Bronchial epithelial cell (primary cell): ENCODE measurements at regions not wholly inside any gene's neighbourhood (a gene's known extent, or its start where the extent isn't known, plus 50 kb on each side); places are given as distances from the start of the nearest gene placed in this dataset.

Experiments used
- DNase-seq: peaks from one replicate; pipeline ENCODE4 v3.0.0-alpha.2; 2010; ENCODE audit warnings: low read depth
- FAIRE-seq: peaks from 2 replicates; lab custom pipeline; 2011; peaks lifted over from hg19 to GRCh38; lab: Jason Lieb, UNC
- H3K27me3 ChIP-seq: 2 replicates; pipeline ENCODE4 v1.5.1; 2011; ENCODE audit warnings: low read length; ENCODE audit not compliant: control insufficient read depth, insufficient read depth
- H3K36me3 ChIP-seq: 2 replicates; pipeline ENCODE4 v1.5.1; 2011; ENCODE audit warnings: low read length; ENCODE audit not compliant: control insufficient read depth, insufficient read depth
- H3K4me3 ChIP-seq: 2 replicates; pipeline ENCODE4 v1.5.1; 2011; ENCODE audit warnings: mild to moderate bottlenecking, low read depth, low read length, control low read depth
- TF ChIP-seq, protein P1 (sequence below): IDR thresholded peaks from 2 replicates; pipeline ENCODE4 v1.5.1; 2011; ENCODE audit warnings: mild to moderate bottlenecking, moderate library complexity, low read length, control low read depth, inconsistent platforms; ENCODE audit not compliant: insufficient read depth, severe bottlenecking

DNA sequence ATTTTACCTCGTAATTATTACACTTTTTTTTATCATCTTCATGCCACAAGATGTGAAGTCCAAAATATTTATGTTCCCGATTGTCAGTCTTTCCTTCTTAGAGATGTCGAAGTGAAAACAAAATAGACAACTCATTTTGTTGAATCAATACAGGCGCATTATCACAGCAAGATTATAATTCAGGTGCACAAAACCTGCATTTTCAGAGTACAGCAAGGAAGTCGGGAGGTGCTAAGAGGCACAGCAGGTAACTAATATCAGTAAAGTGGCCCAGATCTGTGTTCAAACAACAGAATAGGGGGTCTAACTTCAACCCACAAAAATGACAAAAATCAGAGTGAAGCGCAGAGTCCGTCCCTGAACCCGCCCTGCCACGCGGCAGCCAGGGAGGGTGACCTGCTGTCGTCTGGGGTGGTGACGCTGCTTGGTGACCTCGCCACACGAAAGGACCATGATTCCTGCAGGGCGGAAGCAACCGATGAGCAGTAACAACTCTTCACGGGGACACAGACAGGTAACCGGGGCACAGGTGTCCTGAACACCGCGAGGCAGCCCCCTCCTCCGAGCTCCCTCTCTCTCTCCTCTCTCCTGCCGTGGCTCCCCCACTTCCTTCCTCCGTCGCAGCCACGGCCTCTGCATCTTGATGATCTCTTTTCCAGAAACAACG, 50.9 kb upstream of the SPACA7 start:
- DNase-seq (no peak), FAIRE-seq (no peak)
- TF ChIP-seq, protein P1, sequence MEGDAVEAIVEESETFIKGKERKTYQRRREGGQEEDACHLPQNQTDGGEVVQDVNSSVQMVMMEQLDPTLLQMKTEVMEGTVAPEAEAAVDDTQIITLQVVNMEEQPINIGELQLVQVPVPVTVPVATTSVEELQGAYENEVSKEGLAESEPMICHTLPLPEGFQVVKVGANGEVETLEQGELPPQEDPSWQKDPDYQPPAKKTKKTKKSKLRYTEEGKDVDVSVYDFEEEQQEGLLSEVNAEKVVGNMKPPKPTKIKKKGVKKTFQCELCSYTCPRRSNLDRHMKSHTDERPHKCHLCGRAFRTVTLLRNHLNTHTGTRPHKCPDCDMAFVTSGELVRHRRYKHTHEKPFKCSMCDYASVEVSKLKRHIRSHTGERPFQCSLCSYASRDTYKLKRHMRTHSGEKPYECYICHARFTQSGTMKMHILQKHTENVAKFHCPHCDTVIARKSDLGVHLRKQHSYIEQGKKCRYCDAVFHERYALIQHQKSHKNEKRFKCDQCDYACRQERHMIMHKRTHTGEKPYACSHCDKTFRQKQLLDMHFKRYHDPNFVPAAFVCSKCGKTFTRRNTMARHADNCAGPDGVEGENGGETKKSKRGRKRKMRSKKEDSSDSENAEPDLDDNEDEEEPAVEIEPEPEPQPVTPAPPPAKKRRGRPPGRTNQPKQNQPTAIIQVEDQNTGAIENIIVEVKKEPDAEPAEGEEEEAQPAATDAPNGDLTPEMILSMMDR: no peak
- Histone ChIP-seq H3K27me3 (no peaks in the 10 kb centered on the region), H3K36me3 (no peaks in the 10 kb centered on the region), H3K4me3 (no peak overlapping the region)

DNA sequence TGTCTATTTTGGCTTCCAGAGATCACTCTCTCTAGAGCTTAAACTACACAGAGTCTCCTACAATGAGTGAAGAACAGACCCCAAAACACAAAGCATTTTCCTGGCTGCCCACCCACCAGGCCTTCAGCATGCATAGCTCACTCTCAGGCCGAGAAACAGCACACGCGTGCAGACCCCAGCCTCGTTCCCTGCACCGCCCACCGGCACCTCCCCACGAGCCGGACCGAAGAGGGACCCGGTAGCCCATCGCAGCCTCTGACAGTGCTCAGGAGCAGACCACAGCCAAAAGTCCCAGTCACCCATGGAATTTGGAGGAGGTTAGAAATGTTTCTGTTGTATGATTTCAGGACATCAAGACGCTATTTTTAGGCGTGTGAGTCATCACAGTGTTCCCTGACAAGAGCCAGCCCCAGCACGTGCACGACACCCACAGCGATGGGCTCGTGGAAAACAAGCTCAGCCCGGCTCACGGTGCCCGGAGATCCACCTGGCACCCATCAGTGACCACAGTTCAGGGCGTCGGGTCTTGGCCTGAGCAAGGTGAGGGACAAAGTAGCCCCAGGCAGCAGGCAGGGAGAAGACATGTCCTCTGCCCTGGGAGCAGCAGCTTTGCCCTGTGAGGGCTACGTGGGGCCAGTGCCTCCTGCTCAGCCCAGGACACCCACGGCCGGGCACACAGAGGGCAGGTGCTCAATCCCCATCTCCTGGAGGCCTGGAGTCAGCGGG, 50.1 kb upstream of the SPACA7 start:
- peaks cover 1% of the 10 kb centered on the region for H3K27me3 ChIP-seq
- H3K4me3 ChIP-seq: no peak overlapping the region
- FAIRE-seq (no peak), DNase-seq (no peak)
- no peaks in the 10 kb centered on the region for H3K36me3 ChIP-seq
- TF ChIP-seq, protein P1: no peak
